RPMI7951 (cell line): ENCODE measurements at regions not wholly inside any gene's neighbourhood (a gene's known extent, or its start where the extent isn't known, plus 50 kb on each side); places are given as distances from the start of the nearest gene placed in this dataset.

Source experiments
- DNase-seq: peaks from one replicate; pipeline ENCODE4 v3.0.0-alpha.2; 2012; ENCODE audit warnings: low read depth

GRCh38 chr16:52052818-52053217 lies 494.1 kb downstream of the TOX3 start:
- no peak for DNase-seq

GRCh38 chr16:52051414-52052172 lies 495.4 kb downstream of the TOX3 start:
- no peak for DNase-seq

- DNase-seq, result peak; percentile 70
Measured at GRCh38 chr16:52050418-52050817, 496.5 kb downstream of the TOX3 start.

GRCh38 chr16:52035436-52035835 lies 511.5 kb downstream of the TOX3 start:
- no peak for DNase-seq

- DNase-seq, result no peak
Measured at GRCh38 chr16:52034830-52035229, 512.1 kb downstream of the TOX3 start.

- no peak for DNase-seq
Measured at GRCh38 chr16:52033992-52034391, 513.0 kb downstream of the TOX3 start.

- DNase-seq, result no peak
Measured at GRCh38 chr16:52022980-52023379, 524.0 kb downstream of the TOX3 start.

- DNase-seq, result no peak
Measured at GRCh38 chr16:52022177-52022576, 524.8 kb downstream of the TOX3 start.

GRCh38 chr16:52016387-52016786 lies 530.6 kb downstream of the TOX3 start:
- no peak for DNase-seq

GRCh38 chr16:52005551-52005950 lies 541.4 kb downstream of the TOX3 start:
- DNase-seq, result no peak

GRCh38 chr16:52004343-52004742 lies 542.6 kb downstream of the TOX3 start:
- DNase-seq, result no peak

GRCh38 chr16:52002026-52002425 lies 544.9 kb downstream of the TOX3 start:
- DNase-seq, result no peak

- DNase-seq, result no peak
Measured at GRCh38 chr16:51996516-51996915, 550.4 kb downstream of the TOX3 start.

- DNase-seq, result peak; percentile 58
Measured at GRCh38 chr16:51994597-51994996, 552.3 kb downstream of the TOX3 start.

GRCh38 chr16:51989637-51990230 lies 557.2 kb downstream of the TOX3 start:
- peak; percentile 20 for DNase-seq

- DNase-seq, result no peak
Measured at GRCh38 chr16:51988977-51989376, 558.0 kb downstream of the TOX3 start.

GRCh38 chr16:51987519-51987918 lies 559.4 kb downstream of the TOX3 start:
- no peak for DNase-seq

GRCh38 chr16:51986717-51987116 lies 560.2 kb downstream of the TOX3 start:
- no peak for DNase-seq

- no peak for DNase-seq
Measured at GRCh38 chr16:51986301-51986700, 560.6 kb downstream of the TOX3 start.

- no peak for DNase-seq
Measured at GRCh38 chr16:51985126-51985525, 561.8 kb downstream of the TOX3 start.

- DNase-seq, result no peak
Measured at GRCh38 chr16:51984395-51984794, 562.5 kb downstream of the TOX3 start.

GRCh38 chr16:51982715-51983680 lies 563.9 kb downstream of the TOX3 start:
- DNase-seq, result peak; percentile 63
